GM12891 (cell line): ENCODE measurements at regions not wholly inside any gene's neighbourhood (a gene's known extent, or its start where the extent isn't known, plus 50 kb on each side); places are given as distances from the start of the nearest gene placed in this dataset.

Experiments used
- PAX5 ChIP-seq: IDR thresholded peaks from 2 replicates; pipeline ENCODE4 v1.6.1; 2011; ENCODE audit warnings: low read length, moderate library complexity, mild to moderate bottlenecking; ENCODE audit not compliant: insufficient read depth, severe bottlenecking
- POLR2AphosphoS5 ChIP-seq: IDR thresholded peaks from 2 replicates; pipeline ENCODE4 v1.6.1; 2011; ENCODE audit warnings: low read depth, low read length, control low read depth
- SPI1 ChIP-seq: IDR thresholded peaks from 2 replicates; pipeline ENCODE4 v1.6.1; 2011; ENCODE audit warnings: low read depth, low read length, control low read depth

DNA sequence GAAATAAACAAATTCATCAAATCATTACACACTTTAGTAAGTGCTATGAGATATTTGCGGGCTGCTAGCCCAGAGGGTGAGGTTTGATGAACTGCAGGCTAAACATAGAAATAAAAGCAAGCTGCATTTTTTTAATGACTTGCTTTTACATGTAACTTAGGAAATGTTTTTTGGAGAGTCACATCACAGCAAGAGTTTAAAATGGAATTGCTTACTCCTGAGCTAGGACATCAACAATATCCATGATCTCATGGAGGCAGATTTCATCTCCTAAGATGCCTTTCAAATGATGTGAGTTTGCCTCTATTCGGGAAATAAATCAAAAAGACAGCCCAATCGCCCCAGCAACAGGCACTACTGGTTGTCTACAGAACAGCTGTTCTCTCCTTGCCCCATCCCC lies 73.4 kb upstream of the CD44 start:
- TF ChIP-seq POLR2AphosphoS5, result no peak
- no peak for TF ChIP-seq SPI1
- TF ChIP-seq PAX5, result no peak
